Stimulated activated CD4-positive, alpha-beta T cell treated with anti-CD3 and anti-CD28 coated beads, TNF-alpha, amount 100 ng/mL, for 24 hours (primary cell): ENCODE measurements at regions not wholly inside any gene's neighbourhood (a gene's known extent, or its start where the extent isn't known, plus 50 kb on each side); places are given as distances from the start of the nearest gene placed in this dataset.
"Not testable (repeated sequence)": the region's sequence is repeated elsewhere in the genome, so short reads cannot be mapped to it uniquely, and the experiment has no call there.

Source experiments
- DNase-seq, 3 experiments: peaks; one replicate each; pipeline ENCODE4 v3.0.0-alpha.2; 2020; ENCODE audit warnings: low read depth in 3 of 3

GRCh38 chr1:54474310-54475251, 68.4 kb upstream of the SSBP3 start:
- no peak for DNase-seq

GRCh38 chr1:54471588-54471987, 65.4 kb upstream of the SSBP3 start:
- DNase-seq, result no peak

GRCh38 chr1:54469444-54469843, 63.2 kb upstream of the SSBP3 start:
- DNase-seq, result not testable (repeated sequence)

- not testable (repeated sequence) for DNase-seq
Measured at GRCh38 chr1:54468288-54469084, 62.3 kb upstream of the SSBP3 start.

- no peak for DNase-seq
Measured at GRCh38 chr1:54465351-54465811, 59.2 kb upstream of the SSBP3 start.

GRCh38 chr1:54464477-54465146, 58.4 kb upstream of the SSBP3 start:
- no peak for DNase-seq

GRCh38 chr1:54464031-54464476, 57.9 kb upstream of the SSBP3 start:
- no peak for DNase-seq

- no peak for DNase-seq
Measured at GRCh38 chr1:54463259-54464030, 57.3 kb upstream of the SSBP3 start.

GRCh38 chr1:54462597-54463258, 56.5 kb upstream of the SSBP3 start:
- DNase-seq, result no peak

- no peak for DNase-seq
Measured at GRCh38 chr1:54461731-54462596, 55.8 kb upstream of the SSBP3 start.

GRCh38 chr1:54460861-54461387, 54.7 kb upstream of the SSBP3 start:
- no peak for DNase-seq

- DNase-seq, result no peak
Measured at GRCh38 chr1:54460351-54460750, 54.2 kb upstream of the SSBP3 start.

- no peak for DNase-seq
Measured at GRCh38 chr1:54459726-54460191, 53.6 kb upstream of the SSBP3 start.

- no peak for DNase-seq
Measured at GRCh38 chr1:54459140-54459539, 52.9 kb upstream of the SSBP3 start.

- no peak for DNase-seq
Measured at GRCh38 chr1:54456921-54457529, 50.8 kb upstream of the SSBP3 start.

- DNase-seq, result no peak
Measured at GRCh38 chr1:54456361-54456760, 50.2 kb upstream of the SSBP3 start.
